ENCODE measurements at regions not wholly inside any gene's neighbourhood (a gene's known extent, or its start where the extent isn't known, plus 50 kb on each side); places are given as distances from the start of the nearest gene placed in this dataset.
"Not testable (repeated sequence)": the region's sequence is repeated elsewhere in the genome, so short reads cannot be mapped to it uniquely, and the experiment has no call there.

DNA sequence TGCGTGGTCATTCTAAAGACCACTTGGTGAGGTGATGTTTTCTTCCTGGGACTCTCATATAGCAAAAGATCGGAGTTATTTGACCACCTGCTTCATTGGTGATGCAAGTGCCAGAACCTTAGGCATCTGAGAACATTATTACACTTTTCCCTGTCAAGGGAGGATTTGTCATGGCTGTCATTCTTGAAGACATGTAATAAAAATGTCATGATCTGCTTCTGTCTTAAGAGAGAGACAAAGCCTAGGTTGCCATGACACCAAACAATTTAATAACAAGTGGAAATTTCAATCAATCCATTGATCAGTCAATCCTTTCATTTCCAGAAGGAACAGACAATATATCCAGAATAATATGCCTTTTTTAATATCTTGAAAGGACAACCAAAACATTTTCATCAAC lies 97.9 kb upstream of the OR13H1 start:
- Mint-ChIP-seq H3K36me3 (ENCODE audit: low read depth, unreplicated experiment) (no peaks in the 10 kb centered on the region), H3K27me3 (ENCODE audit: unreplicated experiment) (no peaks in the 10 kb centered on the region), H3K4me3 (ENCODE audit: unreplicated experiment) (no peak overlapping the region), H3K9me3 (ENCODE audit: unreplicated experiment) (no peaks in the 10 kb centered on the region), H3K27ac (ENCODE audit: unreplicated experiment) (no peak overlapping the region), H3K4me1 (ENCODE audit: unreplicated experiment) (no peaks in the 10 kb centered on the region)
- DNase-seq (ENCODE audit: low spot score), result no peak
- TF ChIP-seq, protein P1, sequence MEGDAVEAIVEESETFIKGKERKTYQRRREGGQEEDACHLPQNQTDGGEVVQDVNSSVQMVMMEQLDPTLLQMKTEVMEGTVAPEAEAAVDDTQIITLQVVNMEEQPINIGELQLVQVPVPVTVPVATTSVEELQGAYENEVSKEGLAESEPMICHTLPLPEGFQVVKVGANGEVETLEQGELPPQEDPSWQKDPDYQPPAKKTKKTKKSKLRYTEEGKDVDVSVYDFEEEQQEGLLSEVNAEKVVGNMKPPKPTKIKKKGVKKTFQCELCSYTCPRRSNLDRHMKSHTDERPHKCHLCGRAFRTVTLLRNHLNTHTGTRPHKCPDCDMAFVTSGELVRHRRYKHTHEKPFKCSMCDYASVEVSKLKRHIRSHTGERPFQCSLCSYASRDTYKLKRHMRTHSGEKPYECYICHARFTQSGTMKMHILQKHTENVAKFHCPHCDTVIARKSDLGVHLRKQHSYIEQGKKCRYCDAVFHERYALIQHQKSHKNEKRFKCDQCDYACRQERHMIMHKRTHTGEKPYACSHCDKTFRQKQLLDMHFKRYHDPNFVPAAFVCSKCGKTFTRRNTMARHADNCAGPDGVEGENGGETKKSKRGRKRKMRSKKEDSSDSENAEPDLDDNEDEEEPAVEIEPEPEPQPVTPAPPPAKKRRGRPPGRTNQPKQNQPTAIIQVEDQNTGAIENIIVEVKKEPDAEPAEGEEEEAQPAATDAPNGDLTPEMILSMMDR (IDR thresholded peaks at IDR 0.05; ENCODE audit: unreplicated experiment), result no peak

- not testable (repeated sequence) for DNase-seq (ENCODE audit: low spot score); H3K27me3 Mint-ChIP-seq (ENCODE audit: unreplicated experiment); H3K36me3 Mint-ChIP-seq (ENCODE audit: low read depth, unreplicated experiment); H3K9me3 Mint-ChIP-seq (ENCODE audit: unreplicated experiment); H3K4me3 Mint-ChIP-seq (ENCODE audit: unreplicated experiment); H3K4me1 Mint-ChIP-seq (ENCODE audit: unreplicated experiment); H3K27ac Mint-ChIP-seq (ENCODE audit: unreplicated experiment)
Observed at GRCh38 chrX:131461855-131462254, 82.0 kb upstream of the OR13H1 start.

DNA sequence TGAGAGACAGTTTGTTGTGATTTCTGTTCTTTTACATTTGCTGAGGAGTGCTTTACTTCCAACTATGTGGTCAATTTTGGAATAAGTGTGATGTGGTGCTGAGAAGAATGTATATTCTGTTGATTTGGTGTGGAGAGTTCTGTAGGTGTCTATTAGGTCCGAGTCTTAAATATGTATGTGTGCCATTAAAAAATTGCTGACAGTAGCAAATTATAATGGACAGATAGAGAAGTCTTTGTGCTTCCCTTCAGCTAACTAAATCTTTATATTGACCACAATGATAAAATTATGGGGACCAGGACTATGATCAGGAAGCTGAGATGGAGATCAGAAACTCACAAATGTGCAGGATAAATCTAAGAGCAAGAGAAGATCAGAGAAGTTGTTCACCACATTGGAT lies 70.1 kb upstream of the OR13H1 start:
- H3K4me1 Mint-ChIP-seq (ENCODE audit: unreplicated experiment); H3K9me3 Mint-ChIP-seq (ENCODE audit: unreplicated experiment); H3K4me3 Mint-ChIP-seq (ENCODE audit: unreplicated experiment); H3K27ac Mint-ChIP-seq (ENCODE audit: unreplicated experiment); H3K36me3 Mint-ChIP-seq (ENCODE audit: low read depth, unreplicated experiment); DNase-seq (ENCODE audit: low spot score); H3K27me3 Mint-ChIP-seq (ENCODE audit: unreplicated experiment): not testable (repeated sequence)

DNA sequence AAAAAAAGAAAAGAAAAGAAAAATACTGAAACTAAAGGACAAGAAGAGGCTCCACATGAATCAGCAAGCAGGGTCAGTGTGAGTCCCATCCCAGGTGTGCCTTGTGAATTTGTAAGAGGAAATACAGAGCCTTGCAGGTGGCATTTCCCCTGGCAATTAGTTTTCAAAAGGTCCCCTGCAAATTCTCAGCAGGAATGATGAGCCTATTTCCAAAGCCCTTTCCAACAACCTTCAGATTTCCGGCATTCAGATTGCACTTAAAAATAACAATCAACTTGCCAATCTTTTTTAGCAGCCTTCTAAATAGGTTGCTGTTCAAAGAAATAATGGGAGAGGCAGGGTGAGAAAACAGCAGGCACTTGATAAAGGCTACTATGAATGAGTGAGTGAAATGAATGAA lies 66.4 kb upstream of the OR13H1 start:
- peaks cover 4% of the 10 kb centered on the region for H3K27me3 Mint-ChIP-seq (ENCODE audit: unreplicated experiment)

More for the DNA sequence above, 66.4 kb upstream of the OR13H1 start:
- peaks cover 9% of the 10 kb centered on the region for H3K9me3 Mint-ChIP-seq (ENCODE audit: unreplicated experiment)
- no peak overlapping the region for H3K27ac Mint-ChIP-seq (ENCODE audit: unreplicated experiment)
- TF ChIP-seq, protein P1 (IDR thresholded peaks at IDR 0.05; ENCODE audit: unreplicated experiment), result no peak
- no peak for DNase-seq (ENCODE audit: low spot score)
- no peak overlapping the region for H3K4me3 Mint-ChIP-seq (ENCODE audit: unreplicated experiment)
- H3K4me1 Mint-ChIP-seq (ENCODE audit: unreplicated experiment), result no peaks in the 10 kb centered on the region
- peaks cover 11% of the 10 kb centered on the region for H3K36me3 Mint-ChIP-seq (ENCODE audit: low read depth, unreplicated experiment)
